Endodermal cell (in vitro differentiated cells): ENCODE measurements at regions not wholly inside any gene's neighbourhood (a gene's known extent, or its start where the extent isn't known, plus 50 kb on each side); places are given as distances from the start of the nearest gene placed in this dataset.

Source experiments
- DNase-seq: peaks from one replicate; pipeline ENCODE4 v3.0.0-alpha.2; 2017
- H3K27ac ChIP-seq: 2 replicates; pipeline ENCODE4 v1.5.1; 2013; ENCODE audit warnings: mild to moderate bottlenecking, low read depth, low read length, moderate library complexity
- H3K27me3 ChIP-seq: 2 replicates; pipeline ENCODE4 v1.6.1; 2013; ENCODE audit warnings: mild to moderate bottlenecking, low read length, moderate library complexity; ENCODE audit not compliant: insufficient read depth, control insufficient read depth, poor library complexity, severe bottlenecking
- H3K36me3 ChIP-seq: 2 replicates; pipeline ENCODE4 v1.7.0; 2013; ENCODE audit warnings: mild to moderate bottlenecking, low read length, moderate library complexity; ENCODE audit not compliant: control insufficient read depth, insufficient read depth
- H3K4me1 ChIP-seq: one replicate; pipeline ENCODE4 v1.7.0; 2013; ENCODE audit warnings: low read length; ENCODE audit not compliant: control insufficient read depth, insufficient read depth
- H3K4me3 ChIP-seq: 2 replicates; pipeline ENCODE4 v1.5.1; 2013; ENCODE audit warnings: mild to moderate bottlenecking, low read length, moderate library complexity
- H3K9ac ChIP-seq: 2 replicates; pipeline ENCODE4 v1.6.1; 2013; ENCODE audit warnings: mild to moderate bottlenecking, low read length, moderate library complexity; ENCODE audit not compliant: poor library complexity, severe bottlenecking; ENCODE audit errors: extremely low read depth
- H3K9me3 ChIP-seq: 2 replicates; pipeline ENCODE4 v1.6.1; 2013; ENCODE audit warnings: mild to moderate bottlenecking, low read length, moderate library complexity; ENCODE audit not compliant: control insufficient read depth
- H3K27ac Mint-ChIP-seq: 2 replicates; pipeline ENCODE4 v1.8.0; 2020; ENCODE audit warnings: mixed read lengths
- H3K27me3 Mint-ChIP-seq: 2 replicates; pipeline ENCODE4 v1.8.0; 2021; ENCODE audit warnings: mild to moderate bottlenecking, mixed read lengths; ENCODE audit not compliant: insufficient read depth
- H3K36me3 Mint-ChIP-seq: 2 replicates; pipeline ENCODE4 v1.8.0; 2020; ENCODE audit warnings: low read depth, mixed read lengths
- H3K4me1 Mint-ChIP-seq: 2 replicates; pipeline ENCODE4 v1.8.0; 2020; ENCODE audit warnings: mixed read lengths
- H3K4me3 Mint-ChIP-seq: 2 replicates; pipeline ENCODE4 v1.8.0; 2020; ENCODE audit warnings: mild to moderate bottlenecking, moderate library complexity, mixed read lengths
- H3K9me3 Mint-ChIP-seq: 2 replicates; pipeline ENCODE4 v1.8.0; 2020; ENCODE audit warnings: mild to moderate bottlenecking, mixed read lengths
- CTCF ChIP-seq: fragments of 200-600 bp; sonication (generic); conservative IDR thresholded peaks from 2 replicates; pipeline ENCODE4 v1.5.0; 2021; ENCODE audit warnings: antibody characterized with exemption, mild to moderate bottlenecking
- WGBS, 2 experiments: methylation state at CpG; one replicate each; pipeline versions ENCODE4 v1.1.5 to v1.1.7; 2013; ENCODE audit warnings: missing lambda C conversion rate in 2 of 2, mixed read lengths in 1 of 2; ENCODE audit not compliant: insufficient coverage in 1 of 2, insufficient read length in 1 of 2; 5-methylcytosine and 5-hydroxymethylcytosine counted together

- no peak overlapping the region for H3K27ac Mint-ChIP-seq
- no peaks in the 10 kb centered on the region for H3K36me3 Mint-ChIP-seq
- peaks cover 97% of the 10 kb centered on the region for H3K27me3 Mint-ChIP-seq
- H3K27me3 ChIP-seq, result peaks cover 79% of the 10 kb centered on the region
- H3K36me3 ChIP-seq, result no peaks in the 10 kb centered on the region
- TF ChIP-seq CTCF, result no peak
- H3K4me1 ChIP-seq, result peaks cover 4% of the 10 kb centered on the region
- no peak for DNase-seq
- H3K4me3 Mint-ChIP-seq, result no peak overlapping the region
- 97 to 100% methylated on average over 1 to 2 of the region's 2 CpGs for WGBS, 2 experiments
- H3K4me1 Mint-ChIP-seq, result peaks cover 4% of the 10 kb centered on the region
- H3K9me3 ChIP-seq, result no peaks in the 10 kb centered on the region
- no peaks in the 10 kb centered on the region for H3K9me3 Mint-ChIP-seq
- no peak overlapping the region for H3K27ac ChIP-seq
- H3K4me3 ChIP-seq, result no peak overlapping the region
- H3K9ac ChIP-seq, result no peak overlapping the region
Measured at GRCh38 chr17:33814852-33815251, 440.2 kb upstream of the CCL2 start.

- Histone ChIP-seq H3K4me3 (no peak overlapping the region), H3K9me3 (no peaks in the 10 kb centered on the region), H3K9ac (no peak overlapping the region), H3K36me3 (no peaks in the 10 kb centered on the region), H3K27me3 (peaks cover 79% of the 10 kb centered on the region), H3K27ac (no peak overlapping the region), H3K4me1 (peaks cover 4% of the 10 kb centered on the region)
- Mint-ChIP-seq H3K36me3 (no peaks in the 10 kb centered on the region), H3K27me3 (peaks cover 89% of the 10 kb centered on the region), H3K9me3 (no peaks in the 10 kb centered on the region), H3K4me1 (peaks cover 4% of the 10 kb centered on the region), H3K4me3 (no peak overlapping the region), H3K27ac (no peak overlapping the region)
- no peak for TF ChIP-seq CTCF
- no peak for DNase-seq
- 86 to 89% methylated on average over 1 to 2 of the region's 2 CpGs for WGBS, 2 experiments
Measured at GRCh38 chr17:33816036-33816435, 439.0 kb upstream of the CCL2 start.

GRCh38 chr17:33816842-33817617 lies 438.1 kb upstream of the CCL2 start:
- H3K9me3 Mint-ChIP-seq, result no peaks in the 10 kb centered on the region
- no peak for DNase-seq
- Histone ChIP-seq H3K9ac (no peak overlapping the region), H3K27ac (no peak overlapping the region), H3K27me3 (peaks cover 79% of the 10 kb centered on the region), H3K36me3 (no peaks in the 10 kb centered on the region), H3K4me3 (no peak overlapping the region), H3K4me1 (peaks cover 4% of the 10 kb centered on the region), H3K9me3 (no peaks in the 10 kb centered on the region)
- peaks cover 87% of the 10 kb centered on the region for H3K27me3 Mint-ChIP-seq
- WGBS, 2 experiments, result 76 to 88% methylated on average over 4 to 9 of the region's 9 CpGs
- H3K27ac Mint-ChIP-seq, result no peak overlapping the region
- no peak for TF ChIP-seq CTCF
- H3K4me3 Mint-ChIP-seq, result no peak overlapping the region
- no peaks in the 10 kb centered on the region for H3K36me3 Mint-ChIP-seq
- peaks cover 4% of the 10 kb centered on the region for H3K4me1 Mint-ChIP-seq
